ENCODE measurements at regions not wholly inside any gene's neighbourhood (a gene's known extent, or its start where the extent isn't known, plus 50 kb on each side); places are given as distances from the start of the nearest gene placed in this dataset.

DNA sequence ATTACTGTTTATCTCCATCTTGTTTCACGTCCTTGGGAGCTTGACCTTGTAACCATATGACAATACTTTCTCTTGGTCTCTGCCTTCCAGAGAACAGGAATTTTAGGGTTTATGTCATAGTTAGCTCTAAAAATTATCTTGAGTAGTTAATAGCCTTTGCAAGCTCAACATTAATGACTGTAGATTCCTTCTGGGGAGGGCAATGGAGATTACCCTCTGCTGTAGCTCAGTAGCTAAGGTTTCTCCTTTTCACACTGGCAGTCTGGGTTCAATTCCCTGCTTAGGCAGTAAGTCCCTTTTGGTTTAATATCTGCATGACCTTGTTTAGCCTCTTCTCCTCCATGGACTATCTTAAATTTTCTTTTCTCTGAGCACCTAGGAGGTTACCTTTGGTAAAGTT, 181.7 kb upstream of the GPR101 start:
- WGBS (ENCODE audit: insufficient coverage, insufficient replicate concordance, low lambda C conversion rate, missing lambda C conversion rate), result 0% methylated on average over 1 of the region's 1 CpG
- H4K20me1 ChIP-seq (ENCODE audit: control insufficient read depth, insufficient read depth), result no peaks in the 10 kb centered on the region
- no peaks in the 10 kb centered on the region for H3K79me2 ChIP-seq (ENCODE audit: control insufficient read depth, insufficient read depth, low read length)
- SMC1A ChIA-PET (ENCODE audit: uncharacterized antibody, unreplicated experiment), result no interaction called here
- H3K27me3 ChIP-seq (replicated peaks in 1 of 2; ENCODE audit: control insufficient read depth in 2 of 2, insufficient read depth in 2 of 2, low read length in 1 of 2), result no peaks in the 10 kb centered on the region
- H3K9ac ChIP-seq (ENCODE audit: control insufficient read depth, insufficient read depth, low read length), result no peak overlapping the region
- no peak overlapping the region for H3K4me3 ChIP-seq
- CTCF ChIA-PET, result no interaction called here
- no peak overlapping the region for H3K27ac ChIP-seq (ENCODE audit: control insufficient read depth, insufficient read depth)
- DNase-seq (ENCODE audit: low read depth, low spot score) (no peak), ATAC-seq (no peak), FAIRE-seq (no peak)
- intact Hi-C loops (cut with micrococcal nuclease; ENCODE audit: unreplicated experiment) (no loop called here), in situ Hi-C loops (cut with MboI) (no loop called here)
- no peaks in the 10 kb centered on the region for H3K36me3 ChIP-seq (ENCODE audit: control insufficient read depth in 2 of 2, insufficient read depth in 2 of 2, low read length in 1 of 2)
- no peaks in the 10 kb centered on the region for H3K4me1 ChIP-seq (ENCODE audit: control insufficient read depth, insufficient read depth, low read length)
- H3K4me2 ChIP-seq (ENCODE audit: control insufficient read depth, insufficient read depth), result no peak overlapping the region
- POLR2A ChIA-PET, result no interaction called here
- BruUV-seq (replicated peaks), result no TSS peak
- no peaks in the 10 kb centered on the region for H3K9me3 ChIP-seq (replicated peaks; ENCODE audit: control insufficient read depth, insufficient read depth, low read length)
- no peak overlapping the region for H2AFZ ChIP-seq (ENCODE audit: control insufficient read depth, low read depth, low read length)
- RAD21 ChIA-PET (ENCODE audit: unreplicated experiment), result no interaction called here
- TF ChIP-seq MTA2 (IDR thresholded peaks at IDR 0.05; ENCODE audit: low read depth), result no peak
- TF ChIP-seq TCF3 (IDR thresholded peaks at IDR 0.05; ENCODE audit: borderline replicate concordance, insufficient read depth, low read depth, low read length), result no peak
- no peak for TF ChIP-seq CBX5 (IDR thresholded peaks at IDR 0.05; ENCODE audit: low read depth)
- TF ChIP-seq FOS (IDR thresholded peaks at IDR 0.05; ENCODE audit: borderline replicate concordance, extremely low read depth, insufficient read length), result no peak
- TF ChIP-seq PML (IDR thresholded peaks at IDR 0.05; ENCODE audit: low read length), result no peak
- no peak for TF ChIP-seq HDGF (IDR thresholded peaks at IDR 0.05)
- no peak for TF ChIP-seq ZBTB40 (IDR thresholded peaks at IDR 0.05; ENCODE audit: borderline replicate concordance)
- no peak for TF ChIP-seq IRF3 (IDR thresholded peaks at IDR 0.05)
- no peak for TF ChIP-seq CREM (IDR thresholded peaks at IDR 0.05; ENCODE audit: low read depth)
- no peak for TF ChIP-seq POLR2AphosphoS2 (IDR thresholded peaks at IDR 0.05; ENCODE audit: low read depth, low read length)
- TF ChIP-seq ZNF687 (IDR thresholded peaks at IDR 0.05), result no peak
- TF ChIP-seq ZNF622 (IDR thresholded peaks at IDR 0.05), result no peak
- TF ChIP-seq EZH2 (IDR thresholded peaks at IDR 0.05; ENCODE audit: borderline replicate concordance, control insufficient read depth, low read depth, low read length), result no peak
- TF ChIP-seq GABPA (IDR thresholded peaks at IDR 0.05; ENCODE audit: low read depth), result no peak
- TF ChIP-seq YY1 (IDR thresholded peaks at IDR 0.05; ENCODE audit: low read depth, low read length), result no peak
- TF ChIP-seq CBFB (IDR thresholded peaks at IDR 0.05; ENCODE audit: low read depth), result no peak
- no peak for TF ChIP-seq NBN (IDR thresholded peaks at IDR 0.05)
